ENCODE measurements at regions not wholly inside any gene's neighbourhood (a gene's known extent, or its start where the extent isn't known, plus 50 kb on each side); places are given as distances from the start of the nearest gene placed in this dataset.

GRCh38 chr1:163656095-163656759, 334.5 kb downstream of the NUF2 start:
- TF ChIP-seq RAD21 (IDR thresholded peaks at IDR 0.05; ENCODE audit: low read depth) (no peak), TEAD4 (IDR thresholded peaks at IDR 0.05) (no peak), EP300 (IDR thresholded peaks at IDR 0.05; ENCODE audit: borderline replicate concordance) (no peak), TAF1 (IDR thresholded peaks at IDR 0.05; ENCODE audit: low read depth) (no peak), CREB1 (IDR thresholded peaks at IDR 0.05; ENCODE audit: low read depth) (no peak), CEBPB (IDR thresholded peaks at IDR 0.05) (no peak)
